Activated naive CD8-positive, alpha-beta T cell treated with anti-CD3 and anti-CD28 coated beads, Interleukin-2, amount 10 ng/mL, durations not matched to agents 7 days and 5 days (primary cell): ENCODE measurements at regions not wholly inside any gene's neighbourhood (a gene's known extent, or its start where the extent isn't known, plus 50 kb on each side); places are given as distances from the start of the nearest gene placed in this dataset.

Experiments
- ATAC-seq: fragments of 150-1000 bp; cut with Tn5 transposase; one replicate; pipeline ENCODE4 v1.10.0; 2021; ENCODE audit warnings: low read depth, moderate library complexity
- POLR2A ChIA-PET: fragments of 350-600 bp; sonication (Branson Sonifier 250); formaldehyde crosslinking; loops from one replicate; lab custom pipeline; 2021; ENCODE audit warnings: antibody characterized with exemption; lab: Charles Lee
- DNase-seq: peaks from one replicate; pipeline ENCODE4 v3.0.0; 2021
- H3K27ac Mint-ChIP-seq: one replicate; pipeline ENCODE4 v1.8.0; 2022; ENCODE audit warnings: mild to moderate bottlenecking, mixed read lengths
- H3K27me3 Mint-ChIP-seq: one replicate; pipeline ENCODE4 v1.8.0; 2022; ENCODE audit warnings: mild to moderate bottlenecking, moderate library complexity, mixed read lengths
- H3K36me3 Mint-ChIP-seq: one replicate; pipeline ENCODE4 v1.8.0; 2021; ENCODE audit warnings: mild to moderate bottlenecking, mixed read lengths
- H3K4me1 Mint-ChIP-seq: one replicate; pipeline ENCODE4 v1.8.0; 2021; ENCODE audit warnings: mixed read lengths
- H3K4me3 Mint-ChIP-seq: one replicate; pipeline ENCODE4 v1.8.0; 2022; ENCODE audit warnings: mild to moderate bottlenecking, moderate library complexity, mixed read lengths
- H3K9me3 Mint-ChIP-seq: one replicate; pipeline ENCODE4 v1.8.0; 2021; ENCODE audit warnings: mixed read lengths

- ATAC-seq, result no peak
- Mint-ChIP-seq H3K9me3 (peaks cover 9% of the 10 kb centered on the region), H3K27me3 (no peaks in the 10 kb centered on the region), H3K4me3 (no peak overlapping the region), H3K36me3 (no peaks in the 10 kb centered on the region), H3K4me1 (no peaks in the 10 kb centered on the region), H3K27ac (no peak overlapping the region)
- POLR2A ChIA-PET, result no interaction called here
- DNase-seq, result no peak
Observed at GRCh38 chr18:43649649-43650357, 372.5 kb upstream of the SYT4 start.

- DNase-seq (no peak), ATAC-seq (no peak)
- Mint-ChIP-seq H3K9me3 (peaks cover 10% of the 10 kb centered on the region), H3K27me3 (no peaks in the 10 kb centered on the region), H3K27ac (no peak overlapping the region), H3K4me3 (no peak overlapping the region), H3K36me3 (no peaks in the 10 kb centered on the region), H3K4me1 (no peaks in the 10 kb centered on the region)
- POLR2A ChIA-PET, result no interaction called here
Observed at GRCh38 chr18:43650426-43650825, 373.1 kb upstream of the SYT4 start.

- POLR2A ChIA-PET, result no interaction called here
- ATAC-seq (no peak), DNase-seq (no peak)
- no peak overlapping the region for H3K27ac Mint-ChIP-seq
- no peak overlapping the region for H3K4me3 Mint-ChIP-seq
- H3K9me3 Mint-ChIP-seq, result peaks cover 10% of the 10 kb centered on the region
- no peaks in the 10 kb centered on the region for H3K27me3 Mint-ChIP-seq
- no peaks in the 10 kb centered on the region for H3K36me3 Mint-ChIP-seq
- no peaks in the 10 kb centered on the region for H3K4me1 Mint-ChIP-seq
Observed at GRCh38 chr18:43651057-43651456, 373.8 kb upstream of the SYT4 start.

- DNase-seq (no peak), ATAC-seq (no peak)
- Mint-ChIP-seq H3K9me3 (peaks cover 8% of the 10 kb centered on the region), H3K4me3 (no peak overlapping the region), H3K27me3 (no peaks in the 10 kb centered on the region), H3K27ac (no peak overlapping the region), H3K4me1 (no peaks in the 10 kb centered on the region), H3K36me3 (no peaks in the 10 kb centered on the region)
- POLR2A ChIA-PET, result no interaction called here
Observed at GRCh38 chr18:43656547-43656946, 379.3 kb upstream of the SYT4 start.

- H3K4me1 Mint-ChIP-seq, result no peaks in the 10 kb centered on the region
- no peak overlapping the region for H3K27ac Mint-ChIP-seq
- H3K4me3 Mint-ChIP-seq, result no peak overlapping the region
- ATAC-seq (no peak), DNase-seq (no peak)
- H3K27me3 Mint-ChIP-seq, result no peaks in the 10 kb centered on the region
- no peaks in the 10 kb centered on the region for H3K9me3 Mint-ChIP-seq
- H3K36me3 Mint-ChIP-seq, result no peaks in the 10 kb centered on the region
- POLR2A ChIA-PET, result no interaction called here
Observed at GRCh38 chr18:43661570-43661969, 384.3 kb upstream of the SYT4 start.

- no peak overlapping the region for H3K4me3 Mint-ChIP-seq
- H3K27ac Mint-ChIP-seq, result no peak overlapping the region
- no peak for ATAC-seq
- no peaks in the 10 kb centered on the region for H3K36me3 Mint-ChIP-seq
- DNase-seq, result no peak
- no peaks in the 10 kb centered on the region for H3K27me3 Mint-ChIP-seq
- POLR2A ChIA-PET, result no interaction called here
- no peaks in the 10 kb centered on the region for H3K4me1 Mint-ChIP-seq
- H3K9me3 Mint-ChIP-seq, result no peaks in the 10 kb centered on the region
Observed at GRCh38 chr18:43662657-43663056, 385.4 kb upstream of the SYT4 start.

GRCh38 chr18:43663159-43663558, 385.9 kb upstream of the SYT4 start:
- H3K27ac Mint-ChIP-seq, result no peak overlapping the region
- DNase-seq (no peak), ATAC-seq (no peak)
- POLR2A ChIA-PET, result no interaction called here
- no peaks in the 10 kb centered on the region for H3K27me3 Mint-ChIP-seq
- H3K4me1 Mint-ChIP-seq, result no peaks in the 10 kb centered on the region
- H3K9me3 Mint-ChIP-seq, result no peaks in the 10 kb centered on the region
- no peaks in the 10 kb centered on the region for H3K36me3 Mint-ChIP-seq
- no peak overlapping the region for H3K4me3 Mint-ChIP-seq

- no peak for ATAC-seq
- no peak overlapping the region for H3K4me3 Mint-ChIP-seq
- no peak overlapping the region for H3K27ac Mint-ChIP-seq
Observed at GRCh38 chr18:43664487-43665008, 387.3 kb upstream of the SYT4 start.

GRCh38 chr18:43665105-43665788, 388.0 kb upstream of the SYT4 start:
- Mint-ChIP-seq H3K4me1 (no peaks in the 10 kb centered on the region), H3K27ac (no peak overlapping the region), H3K9me3 (no peaks in the 10 kb centered on the region), H3K4me3 (no peak overlapping the region), H3K36me3 (no peaks in the 10 kb centered on the region), H3K27me3 (no peaks in the 10 kb centered on the region)
- ATAC-seq, result no peak
- no peak for DNase-seq
- POLR2A ChIA-PET, result no interaction called here

More at GRCh38 chr18:43664487-43665008, 387.3 kb upstream of the SYT4 start:
- Mint-ChIP-seq H3K27me3 (no peaks in the 10 kb centered on the region), H3K9me3 (no peaks in the 10 kb centered on the region), H3K36me3 (no peaks in the 10 kb centered on the region), H3K4me1 (no peaks in the 10 kb centered on the region)
- POLR2A ChIA-PET, result no interaction called here
- no peak for DNase-seq

GRCh38 chr18:43668866-43669265, 391.6 kb upstream of the SYT4 start:
- no peaks in the 10 kb centered on the region for H3K4me1 Mint-ChIP-seq
- H3K4me3 Mint-ChIP-seq, result no peak overlapping the region
- ATAC-seq, result no peak
- no peak for DNase-seq
- POLR2A ChIA-PET, result no interaction called here
- H3K27me3 Mint-ChIP-seq, result no peaks in the 10 kb centered on the region
- no peaks in the 10 kb centered on the region for H3K9me3 Mint-ChIP-seq
- no peak overlapping the region for H3K27ac Mint-ChIP-seq
- no peaks in the 10 kb centered on the region for H3K36me3 Mint-ChIP-seq

- no peak for ATAC-seq
- POLR2A ChIA-PET, result no interaction called here
- Mint-ChIP-seq H3K27me3 (no peaks in the 10 kb centered on the region), H3K4me1 (no peaks in the 10 kb centered on the region), H3K27ac (no peak overlapping the region), H3K4me3 (no peak overlapping the region), H3K36me3 (no peaks in the 10 kb centered on the region), H3K9me3 (no peaks in the 10 kb centered on the region)
- no peak for DNase-seq
Observed at GRCh38 chr18:43671431-43671830, 394.1 kb upstream of the SYT4 start.

- Mint-ChIP-seq H3K27ac (no peak overlapping the region), H3K36me3 (no peaks in the 10 kb centered on the region), H3K27me3 (no peaks in the 10 kb centered on the region), H3K4me3 (no peak overlapping the region), H3K4me1 (no peaks in the 10 kb centered on the region), H3K9me3 (peaks cover 4% of the 10 kb centered on the region)
- no peak for DNase-seq
- no peak for ATAC-seq
- POLR2A ChIA-PET, result no interaction called here
Observed at GRCh38 chr18:43680096-43680495, 402.8 kb upstream of the SYT4 start.

GRCh38 chr18:43681661-43682060, 404.4 kb upstream of the SYT4 start:
- H3K4me1 Mint-ChIP-seq, result no peaks in the 10 kb centered on the region
- DNase-seq (no peak), ATAC-seq (no peak)
- H3K27me3 Mint-ChIP-seq, result no peaks in the 10 kb centered on the region
- H3K36me3 Mint-ChIP-seq, result no peaks in the 10 kb centered on the region
- POLR2A ChIA-PET, result no interaction called here
- H3K27ac Mint-ChIP-seq, result no peak overlapping the region
- no peak overlapping the region for H3K4me3 Mint-ChIP-seq
- H3K9me3 Mint-ChIP-seq, result peaks cover 4% of the 10 kb centered on the region

GRCh38 chr18:43682196-43682595, 404.9 kb upstream of the SYT4 start:
- POLR2A ChIA-PET, result no interaction called here
- Mint-ChIP-seq H3K4me3 (no peak overlapping the region), H3K4me1 (no peaks in the 10 kb centered on the region), H3K27me3 (no peaks in the 10 kb centered on the region), H3K9me3 (peaks cover 4% of the 10 kb centered on the region), H3K36me3 (no peaks in the 10 kb centered on the region), H3K27ac (no peak overlapping the region)
- no peak for DNase-seq
- no peak for ATAC-seq
